Progenitor cell of endocrine pancreas (in vitro differentiated cells): ENCODE measurements at regions not wholly inside any gene's neighbourhood (a gene's known extent, or its start where the extent isn't known, plus 50 kb on each side); places are given as distances from the start of the nearest gene placed in this dataset.

Source experiments
- DNase-seq: peaks from one replicate; pipeline ENCODE4 v3.0.0; 2021; ENCODE audit warnings: low spot score; ENCODE audit not compliant: unreplicated experiment
- H3K27ac Mint-ChIP-seq: 2 replicates; pipeline ENCODE4 v1.8.0; 2021; ENCODE audit warnings: mild to moderate bottlenecking, moderate library complexity, mixed read lengths
- H3K27me3 Mint-ChIP-seq: 2 replicates; pipeline ENCODE4 v1.8.0; 2021; ENCODE audit warnings: mixed read lengths
- H3K36me3 Mint-ChIP-seq: 2 replicates; pipeline ENCODE4 v1.8.0; 2022; ENCODE audit warnings: mixed read lengths; ENCODE audit not compliant: insufficient read depth
- H3K4me1 Mint-ChIP-seq: 2 replicates; pipeline ENCODE4 v1.8.0; 2021; ENCODE audit warnings: low read depth, mixed read lengths
- H3K4me3 Mint-ChIP-seq: 2 replicates; pipeline ENCODE4 v1.8.0; 2021; ENCODE audit warnings: low read depth, mild to moderate bottlenecking, moderate library complexity, mixed read lengths
- H3K9me3 Mint-ChIP-seq: 2 replicates; pipeline ENCODE4 v1.8.0; 2021; ENCODE audit warnings: low read depth, mixed read lengths
- CTCF ChIP-seq: fragments of 200-600 bp; sonication (generic); IDR thresholded peaks from one replicate; pipeline ENCODE4 v1.5.0; 2021; ENCODE audit warnings: antibody characterized with exemption, mild to moderate bottlenecking; ENCODE audit not compliant: unreplicated experiment

- H3K27me3 Mint-ChIP-seq: no peaks in the 10 kb centered on the region
- no peak for TF ChIP-seq CTCF
- peaks cover 9% of the 10 kb centered on the region for H3K9me3 Mint-ChIP-seq
- peaks cover 24% of the 10 kb centered on the region for H3K4me1 Mint-ChIP-seq
- H3K36me3 Mint-ChIP-seq: peaks cover under 1% of the 10 kb centered on the region
- H3K27ac Mint-ChIP-seq: no peak overlapping the region
- no peak for DNase-seq
- H3K4me3 Mint-ChIP-seq: no peak overlapping the region
Measured at GRCh38 chr10:36187380-36188079, 545.4 kb upstream of the FZD8 start.

- Mint-ChIP-seq H3K27me3 (no peaks in the 10 kb centered on the region), H3K27ac (no peak overlapping the region), H3K36me3 (no peaks in the 10 kb centered on the region), H3K9me3 (no peaks in the 10 kb centered on the region), H3K4me1 (peaks cover 29% of the 10 kb centered on the region), H3K4me3 (no peak overlapping the region)
- TF ChIP-seq CTCF: no peak
- no peak for DNase-seq
Measured at GRCh38 chr10:36185097-36185496, 543.0 kb upstream of the FZD8 start.

- no peaks in the 10 kb centered on the region for H3K36me3 Mint-ChIP-seq
- H3K4me3 Mint-ChIP-seq: no peak overlapping the region
- TF ChIP-seq CTCF: no peak
- H3K4me1 Mint-ChIP-seq: peaks cover 29% of the 10 kb centered on the region
- H3K27me3 Mint-ChIP-seq: no peaks in the 10 kb centered on the region
- H3K27ac Mint-ChIP-seq: no peak overlapping the region
- no peak for DNase-seq
- H3K9me3 Mint-ChIP-seq: no peaks in the 10 kb centered on the region
Measured at GRCh38 chr10:36183726-36184125, 541.6 kb upstream of the FZD8 start.

GRCh38 chr10:36183056-36183455 lies 541.0 kb upstream of the FZD8 start:
- no peak overlapping the region for H3K4me3 Mint-ChIP-seq
- no peaks in the 10 kb centered on the region for H3K9me3 Mint-ChIP-seq
- no peak for DNase-seq
- TF ChIP-seq CTCF: no peak
- H3K36me3 Mint-ChIP-seq: no peaks in the 10 kb centered on the region
- no peak overlapping the region for H3K27ac Mint-ChIP-seq
- H3K4me1 Mint-ChIP-seq: peaks cover 23% of the 10 kb centered on the region
- H3K27me3 Mint-ChIP-seq: no peaks in the 10 kb centered on the region

- no peak for TF ChIP-seq CTCF
- peaks cover 21% of the 10 kb centered on the region for H3K4me1 Mint-ChIP-seq
- no peaks in the 10 kb centered on the region for H3K36me3 Mint-ChIP-seq
- H3K27me3 Mint-ChIP-seq: no peaks in the 10 kb centered on the region
- H3K4me3 Mint-ChIP-seq: no peak overlapping the region
- H3K9me3 Mint-ChIP-seq: no peaks in the 10 kb centered on the region
- no peak for DNase-seq
- no peak overlapping the region for H3K27ac Mint-ChIP-seq
Measured at GRCh38 chr10:36182606-36183005, 540.5 kb upstream of the FZD8 start.
